ENCODE measurements at regions not wholly inside any gene's neighbourhood (a gene's known extent, or its start where the extent isn't known, plus 50 kb on each side); places are given as distances from the start of the nearest gene placed in this dataset.
"Not testable (repeated sequence)": the region's sequence is repeated elsewhere in the genome, so short reads cannot be mapped to it uniquely, and the experiment has no call there.

- ChIA-PET CTCF (no interaction called here), POLR2A (no interaction called here)
- Mint-ChIP-seq H3K4me3 (no peak overlapping the region), H3K9me3 (peaks cover 4% of the 10 kb centered on the region), H3K4me1 (ENCODE audit: low read depth) (no peaks in the 10 kb centered on the region), H3K27me3 (no peaks in the 10 kb centered on the region), H3K36me3 (ENCODE audit: low read depth) (no peaks in the 10 kb centered on the region), H3K27ac (no peak overlapping the region)
- no peak for TF ChIP-seq CTCF (IDR thresholded peaks at IDR 0.05)
- intact Hi-C loops (cut with micrococcal nuclease): no loop called here
- ATAC-seq (no peak), DNase-seq (no peak)
These were observed 89.8 kb upstream of the PRKD1 start for GRCh38 chr14:30017370-30017993.

GRCh38 chr14:30020271-30020670 is 92.6 kb upstream of the PRKD1 start:
- Mint-ChIP-seq H3K4me1 (ENCODE audit: low read depth) (no peaks in the 10 kb centered on the region), H3K4me3 (no peak overlapping the region), H3K27me3 (no peaks in the 10 kb centered on the region), H3K9me3 (peaks cover 5% of the 10 kb centered on the region), H3K27ac (no peak overlapping the region), H3K36me3 (ENCODE audit: low read depth) (no peaks in the 10 kb centered on the region)
- ChIA-PET CTCF (no interaction called here), POLR2A (no interaction called here)
- no peak for TF ChIP-seq CTCF (IDR thresholded peaks at IDR 0.05)
- DNase-seq: no peak
- intact Hi-C loops (cut with micrococcal nuclease): no loop called here
- ATAC-seq: no peak

- H3K36me3 Mint-ChIP-seq (ENCODE audit: low read depth): no peaks in the 10 kb centered on the region
- ChIA-PET POLR2A (no interaction called here), CTCF (no interaction called here)
- ATAC-seq (no peak), DNase-seq (no peak)
- no peaks in the 10 kb centered on the region for H3K27me3 Mint-ChIP-seq
- intact Hi-C loops (cut with micrococcal nuclease): no loop called here
- TF ChIP-seq CTCF (IDR thresholded peaks at IDR 0.05): no peak
- no peak overlapping the region for H3K4me3 Mint-ChIP-seq
- no peaks in the 10 kb centered on the region for H3K4me1 Mint-ChIP-seq (ENCODE audit: low read depth)
- no peak overlapping the region for H3K27ac Mint-ChIP-seq
- peaks cover 5% of the 10 kb centered on the region for H3K9me3 Mint-ChIP-seq
These were observed 93.0 kb upstream of the PRKD1 start for GRCh38 chr14:30020687-30021086.

- POLR2A ChIA-PET; intact Hi-C loops (cut with micrococcal nuclease); H3K4me1 Mint-ChIP-seq (ENCODE audit: low read depth); H3K27ac Mint-ChIP-seq; ATAC-seq; H3K9me3 Mint-ChIP-seq; H3K36me3 Mint-ChIP-seq (ENCODE audit: low read depth); H3K27me3 Mint-ChIP-seq; DNase-seq; CTCF ChIA-PET; H3K4me3 Mint-ChIP-seq: not testable (repeated sequence)
These were observed 95.7 kb upstream of the PRKD1 start for GRCh38 chr14:30023350-30023749.

GRCh38 chr14:30034152-30034551 is 106.5 kb upstream of the PRKD1 start:
- Mint-ChIP-seq H3K4me3 (no peak overlapping the region), H3K9me3 (peaks cover 9% of the 10 kb centered on the region), H3K36me3 (ENCODE audit: low read depth) (no peaks in the 10 kb centered on the region), H3K27ac (no peak overlapping the region), H3K27me3 (no peaks in the 10 kb centered on the region), H3K4me1 (ENCODE audit: low read depth) (no peaks in the 10 kb centered on the region)
- no peak for TF ChIP-seq CTCF (IDR thresholded peaks at IDR 0.05)
- DNase-seq: no peak
- CTCF ChIA-PET: no interaction called here
- POLR2A ChIA-PET: no interaction called here
- no peak for ATAC-seq
- intact Hi-C loops (cut with micrococcal nuclease): no loop called here

- no peaks in the 10 kb centered on the region for H3K4me1 Mint-ChIP-seq (ENCODE audit: low read depth)
- DNase-seq: no peak
- no peaks in the 10 kb centered on the region for H3K27me3 Mint-ChIP-seq
- no peak overlapping the region for H3K27ac Mint-ChIP-seq
- POLR2A ChIA-PET: no interaction called here
- H3K36me3 Mint-ChIP-seq (ENCODE audit: low read depth): no peaks in the 10 kb centered on the region
- H3K4me3 Mint-ChIP-seq: no peak overlapping the region
- CTCF ChIA-PET: no interaction called here
- H3K9me3 Mint-ChIP-seq: peaks cover 8% of the 10 kb centered on the region
- no peak for ATAC-seq
- intact Hi-C loops (cut with micrococcal nuclease): no loop called here
- no peak for TF ChIP-seq CTCF (IDR thresholded peaks at IDR 0.05)
These were observed 107.7 kb upstream of the PRKD1 start for GRCh38 chr14:30035361-30035760.

All from activated CD8-positive, alpha-beta T cell treated with anti-CD3 and anti-CD28 coated beads for 36 hours (primary cell).